Natural killer cell treated with Interleukin-12 subunit alpha and Interleukin-12 subunit beta and Interleukin-15 and Interleukin-18, amount 100 ng/mL, for 72 hours (primary cell): ENCODE measurements at regions not wholly inside any gene's neighbourhood (a gene's known extent, or its start where the extent isn't known, plus 50 kb on each side); places are given as distances from the start of the nearest gene placed in this dataset.

Experiments
- ATAC-seq, 2 donors: fragments of 150-1000 bp; cut with Tn5 transposase in 1 of 2; sonication (Bioruptor Pico), chemical (Tn5 transposase) in 1 of 2; 2 replicates each; pipeline ENCODE4 v1.10.0; 2021
- DNase-seq: peaks from one replicate; pipeline ENCODE4 v3.0.0; 2022; ENCODE audit warnings: low spot score
- H3K27ac Mint-ChIP-seq, 2 donors: 1 replicate in 1 of 2; 2 replicates in 1 of 2; pipeline ENCODE4 v1.8.0; 2022; ENCODE audit warnings: mixed read lengths in 2 of 2, mild to moderate bottlenecking in 1 of 2, moderate library complexity in 1 of 2
- H3K27me3 Mint-ChIP-seq, 2 donors: 1 replicate in 1 of 2; 2 replicates in 1 of 2; pipeline ENCODE4 v1.8.0; 2022; ENCODE audit warnings: mixed read lengths in 2 of 2
- H3K36me3 Mint-ChIP-seq: one replicate; pipeline ENCODE4 v1.8.0; 2022; ENCODE audit warnings: mixed read lengths
- H3K4me1 Mint-ChIP-seq, 2 donors: 1 replicate in 1 of 2; 2 replicates in 1 of 2; pipeline ENCODE4 v1.8.0; 2022; ENCODE audit warnings: low read depth in 2 of 2, mixed read lengths in 2 of 2, mild to moderate bottlenecking in 1 of 2
- H3K4me3 Mint-ChIP-seq: one replicate; pipeline ENCODE4 v1.8.0; 2022; ENCODE audit warnings: mixed read lengths
- H3K9me3 Mint-ChIP-seq: 2 replicates; pipeline ENCODE4 v1.8.0; 2022; ENCODE audit warnings: mixed read lengths

- Mint-ChIP-seq H3K36me3 (no peaks in the 10 kb centered on the region), H3K4me1 (no peaks in the 10 kb centered on the region), H3K4me3 (no peak overlapping the region), H3K27me3 (no peaks in the 10 kb centered on the region), H3K27ac (no peak overlapping the region), H3K9me3 (peaks cover 8% of the 10 kb centered on the region)
- ATAC-seq = no peak
- no peak for DNase-seq
These were observed 353.2 kb downstream of the PDHA2 start for GRCh38 chr4:96193061-96193460.

GRCh38 chr4:96194993-96195392, 355.1 kb downstream of the PDHA2 start:
- ATAC-seq (no peak), DNase-seq (no peak)
- Mint-ChIP-seq H3K27me3 (no peaks in the 10 kb centered on the region), H3K4me3 (no peak overlapping the region), H3K36me3 (no peaks in the 10 kb centered on the region), H3K9me3 (peaks cover 8% of the 10 kb centered on the region), H3K4me1 (no peaks in the 10 kb centered on the region), H3K27ac (no peak overlapping the region)

DNA sequence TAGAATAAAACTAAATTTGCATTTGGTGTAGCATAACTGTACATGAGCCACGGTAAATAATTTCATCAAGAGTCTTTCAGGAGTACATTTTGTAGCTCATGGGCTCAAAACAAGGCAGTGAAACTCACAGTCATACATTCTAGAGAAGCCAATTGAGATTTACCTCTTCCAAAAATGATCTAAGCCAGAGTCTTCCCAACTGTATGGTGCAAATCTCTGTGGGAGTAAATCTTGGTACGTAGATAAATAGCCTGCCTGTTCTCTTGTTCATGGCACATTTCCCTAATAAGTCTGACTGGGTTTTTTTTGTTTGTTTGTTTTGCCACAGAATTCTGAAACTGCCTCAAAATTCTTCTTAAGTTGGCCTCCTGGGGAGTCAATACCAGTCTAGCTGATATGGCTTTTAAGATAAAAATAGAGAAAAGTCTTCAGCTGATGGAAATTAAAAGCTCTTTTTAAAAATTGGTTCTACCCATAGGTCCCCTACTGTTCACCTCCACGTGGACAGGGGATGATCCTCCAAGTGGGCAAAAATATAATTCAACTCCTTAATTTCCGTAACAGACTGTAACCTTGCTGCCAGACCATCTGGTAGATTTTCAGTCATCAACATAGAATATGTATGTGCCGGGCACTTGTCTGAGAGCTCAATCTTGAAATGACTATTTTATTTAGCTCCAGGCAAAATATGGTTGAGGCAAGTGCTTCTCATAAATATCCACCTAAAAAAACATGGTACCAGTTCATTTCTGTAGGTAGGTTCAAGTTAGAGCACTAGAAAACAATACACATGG, 365.4 kb downstream of the PDHA2 start:
- DNase-seq = no peak
- no peak overlapping the region for H3K27ac Mint-ChIP-seq
- ATAC-seq = no peak
- H3K4me3 Mint-ChIP-seq = no peak overlapping the region
- H3K4me1 Mint-ChIP-seq = no peaks in the 10 kb centered on the region
- H3K36me3 Mint-ChIP-seq = no peaks in the 10 kb centered on the region
- no peaks in the 10 kb centered on the region for H3K9me3 Mint-ChIP-seq
- H3K27me3 Mint-ChIP-seq = no peaks in the 10 kb centered on the region

DNA sequence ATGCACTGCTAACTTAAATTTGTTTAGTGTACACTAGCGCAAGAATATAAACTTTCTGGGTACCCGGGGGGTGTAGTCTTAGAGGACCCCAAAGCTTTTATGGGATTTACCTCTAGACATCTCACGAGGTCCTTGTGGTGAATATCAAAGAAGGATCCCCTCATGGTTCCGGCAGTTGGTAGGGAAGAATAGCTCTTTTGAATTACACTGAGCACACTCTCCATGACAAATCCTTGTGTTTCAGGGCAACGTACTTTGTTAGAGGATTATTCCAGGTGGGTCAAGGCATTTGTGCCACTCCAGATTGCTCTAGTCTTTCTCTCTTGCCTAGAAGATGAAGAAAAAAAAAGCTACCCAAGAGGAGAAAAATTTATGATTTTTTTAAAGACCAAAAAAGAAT, 387.6 kb downstream of the PDHA2 start:
- Mint-ChIP-seq H3K27ac (no peak overlapping the region), H3K27me3 (no peaks in the 10 kb centered on the region), H3K9me3 (peaks cover 11% of the 10 kb centered on the region), H3K4me3 (no peak overlapping the region), H3K36me3 (peaks cover 6% of the 10 kb centered on the region), H3K4me1 (no peaks in the 10 kb centered on the region)
- ATAC-seq (no peak), DNase-seq (no peak)

DNA sequence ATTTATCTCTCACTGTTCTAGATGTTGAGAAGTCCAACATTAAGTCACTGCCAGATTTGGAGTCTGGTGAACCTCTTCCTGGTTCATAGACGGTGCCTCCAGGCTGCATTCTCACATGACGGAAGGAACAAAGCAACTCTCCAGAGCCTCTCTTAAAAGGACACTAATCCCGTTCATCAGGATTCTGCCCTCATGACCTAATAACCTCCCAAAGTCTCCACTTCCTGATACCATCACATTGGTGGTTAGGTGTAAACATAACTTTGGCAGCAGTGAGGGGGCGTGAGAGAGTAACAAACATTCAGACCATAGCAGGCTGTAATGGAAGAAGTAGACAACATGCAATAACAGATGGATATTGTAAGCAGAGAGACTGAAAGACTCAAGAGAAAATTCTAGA, 388.6 kb downstream of the PDHA2 start:
- Mint-ChIP-seq H3K27me3 (no peaks in the 10 kb centered on the region), H3K4me3 (no peak overlapping the region), H3K9me3 (peaks cover 11% of the 10 kb centered on the region), H3K27ac (no peak overlapping the region), H3K4me1 (no peaks in the 10 kb centered on the region), H3K36me3 (peaks cover 6% of the 10 kb centered on the region)
- ATAC-seq (no peak), DNase-seq (no peak)

DNA sequence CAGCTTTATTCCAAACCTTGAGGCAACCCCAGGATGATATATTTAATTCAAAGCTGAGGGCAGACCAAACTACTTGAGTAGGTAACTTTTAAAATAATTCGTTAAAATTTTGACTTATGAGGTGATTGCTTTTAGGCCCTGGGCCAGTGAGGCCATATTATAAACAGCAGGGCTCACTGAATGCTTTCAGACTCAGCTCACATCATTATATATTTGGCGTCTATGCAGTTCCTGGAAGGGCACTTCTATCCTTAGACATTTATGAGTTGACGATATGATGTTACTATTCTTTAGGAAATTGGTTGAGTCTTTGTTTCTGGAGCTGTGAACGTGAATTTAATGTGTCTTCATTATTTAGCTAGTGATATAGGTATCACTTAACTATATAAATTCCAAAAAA, 400.1 kb downstream of the PDHA2 start:
- DNase-seq (no peak), ATAC-seq (no peak)
- Mint-ChIP-seq H3K27me3 (no peaks in the 10 kb centered on the region), H3K9me3 (peaks cover 9% of the 10 kb centered on the region), H3K4me3 (no peak overlapping the region), H3K36me3 (no peaks in the 10 kb centered on the region), H3K4me1 (no peaks in the 10 kb centered on the region), H3K27ac (no peak overlapping the region)

DNA sequence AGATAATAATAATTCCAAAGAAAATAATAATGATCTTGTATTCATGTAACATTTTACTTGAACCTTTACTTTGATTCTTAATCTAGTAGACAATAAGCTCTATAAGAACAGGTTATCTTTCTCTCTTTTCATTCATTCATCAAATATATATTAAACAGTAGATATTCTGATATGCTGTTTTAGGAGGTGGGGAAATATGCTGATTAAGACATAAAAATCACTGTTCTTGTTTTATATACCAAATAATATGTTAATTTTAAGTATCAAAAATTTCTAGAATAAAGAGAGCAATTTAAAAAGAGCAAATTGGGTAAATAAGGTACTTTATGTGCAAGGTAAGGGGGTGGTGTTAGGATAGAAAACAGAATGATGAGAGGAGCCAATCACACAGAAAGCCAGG, 401.9 kb downstream of the PDHA2 start:
- H3K9me3 Mint-ChIP-seq = peaks cover 9% of the 10 kb centered on the region
- H3K4me1 Mint-ChIP-seq = no peaks in the 10 kb centered on the region
- no peak overlapping the region for H3K27ac Mint-ChIP-seq

GRCh38 chr4:96247096-96247495, 407.2 kb downstream of the PDHA2 start:
- ATAC-seq (no peak), DNase-seq (no peak)
- no peaks in the 10 kb centered on the region for H3K36me3 Mint-ChIP-seq
- no peaks in the 10 kb centered on the region for H3K27me3 Mint-ChIP-seq
- no peak overlapping the region for H3K4me3 Mint-ChIP-seq
- H3K27ac Mint-ChIP-seq = no peak overlapping the region
- peaks cover 10% of the 10 kb centered on the region for H3K9me3 Mint-ChIP-seq
- H3K4me1 Mint-ChIP-seq = no peaks in the 10 kb centered on the region

More for the DNA sequence above, 401.9 kb downstream of the PDHA2 start:
- H3K27me3 Mint-ChIP-seq = no peaks in the 10 kb centered on the region
- DNase-seq (no peak), ATAC-seq (no peak)
- no peak overlapping the region for H3K4me3 Mint-ChIP-seq
- no peaks in the 10 kb centered on the region for H3K36me3 Mint-ChIP-seq

DNA sequence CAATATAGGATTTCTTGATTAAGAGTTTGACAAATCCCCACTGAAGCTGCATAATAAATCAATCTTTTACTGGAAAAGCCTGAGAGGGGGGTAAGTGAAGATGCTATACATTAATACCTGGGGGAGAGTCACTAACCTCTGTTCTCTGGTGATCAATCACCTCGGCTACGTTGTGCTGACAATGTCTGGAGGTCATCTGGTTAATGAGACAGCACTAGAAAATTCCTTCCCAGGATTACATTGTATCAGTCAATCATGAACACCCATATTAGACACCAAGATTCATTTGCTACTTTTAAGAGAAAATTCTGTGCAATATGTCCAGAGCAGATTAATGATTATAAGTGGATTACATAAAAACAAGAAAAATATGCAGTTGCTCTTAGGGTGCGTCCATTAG, 408.3 kb downstream of the PDHA2 start:
- Mint-ChIP-seq H3K4me1 (no peaks in the 10 kb centered on the region), H3K4me3 (no peak overlapping the region)

GRCh38 chr4:96260064-96260682, 420.3 kb downstream of the PDHA2 start:
- Mint-ChIP-seq H3K4me1 (peaks cover 0 to 2% of the 10 kb centered on the region in 2 donors), H3K27ac (no peak overlapping the region), H3K36me3 (no peaks in the 10 kb centered on the region), H3K27me3 (no peaks in the 10 kb centered on the region), H3K9me3 (no peaks in the 10 kb centered on the region), H3K4me3 (no peak overlapping the region)
- no peak for ATAC-seq
- no peak for DNase-seq

More for the DNA sequence above, 408.3 kb downstream of the PDHA2 start:
- no peaks in the 10 kb centered on the region for H3K27me3 Mint-ChIP-seq
- H3K27ac Mint-ChIP-seq = no peak overlapping the region
- H3K9me3 Mint-ChIP-seq = peaks cover 7% of the 10 kb centered on the region
- ATAC-seq = no peak
- DNase-seq = no peak
- H3K36me3 Mint-ChIP-seq = no peaks in the 10 kb centered on the region

GRCh38 chr4:96262057-96262456, 422.2 kb downstream of the PDHA2 start:
- Mint-ChIP-seq H3K4me1 (peaks cover 0 to 2% of the 10 kb centered on the region in 2 donors), H3K4me3 (no peak overlapping the region), H3K27ac (no peak overlapping the region), H3K9me3 (no peaks in the 10 kb centered on the region), H3K36me3 (no peaks in the 10 kb centered on the region), H3K27me3 (no peaks in the 10 kb centered on the region)
- ATAC-seq (no peak), DNase-seq (no peak)

DNA sequence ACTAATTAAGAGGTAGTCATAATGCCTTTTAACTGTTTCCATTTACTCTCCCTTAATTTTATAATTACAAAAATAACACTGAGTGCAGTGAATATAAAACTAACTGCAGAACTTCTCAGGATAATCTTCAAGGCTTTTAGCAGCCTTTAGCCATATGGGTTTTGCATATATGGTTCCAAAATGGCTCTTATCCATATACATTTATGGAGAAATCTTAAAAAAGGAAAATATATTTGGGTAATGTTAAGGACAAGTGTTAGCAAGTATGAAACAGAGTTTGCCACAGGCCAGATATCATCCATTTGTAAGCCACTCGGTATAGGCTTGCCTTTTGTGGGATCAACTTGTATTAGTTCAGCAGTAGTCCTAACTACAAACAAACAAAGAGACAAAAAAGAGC, 423.4 kb downstream of the PDHA2 start:
- Mint-ChIP-seq H3K4me1 (peaks cover 0 to 2% of the 10 kb centered on the region in 2 donors), H3K36me3 (no peaks in the 10 kb centered on the region), H3K27me3 (no peaks in the 10 kb centered on the region), H3K27ac (no peak overlapping the region), H3K9me3 (peaks cover 7% of the 10 kb centered on the region), H3K4me3 (no peak overlapping the region)
- ATAC-seq (no peak), DNase-seq (no peak)

- DNase-seq (no peak), ATAC-seq (no peak)
- peaks cover 0 to 2% of the 10 kb centered on the region in 2 donors for H3K4me1 Mint-ChIP-seq
- no peak overlapping the region for H3K27ac Mint-ChIP-seq
- peaks cover 7% of the 10 kb centered on the region for H3K9me3 Mint-ChIP-seq
- no peaks in the 10 kb centered on the region for H3K36me3 Mint-ChIP-seq
- H3K4me3 Mint-ChIP-seq = no peak overlapping the region
- no peaks in the 10 kb centered on the region for H3K27me3 Mint-ChIP-seq
These were observed 425.1 kb downstream of the PDHA2 start for GRCh38 chr4:96264941-96265463.

GRCh38 chr4:96293806-96294205, 453.9 kb downstream of the PDHA2 start:
- H3K4me3 Mint-ChIP-seq = no peak overlapping the region
- no peak overlapping the region for H3K27ac Mint-ChIP-seq
- ATAC-seq (no peak), DNase-seq (no peak)
- H3K36me3 Mint-ChIP-seq = no peaks in the 10 kb centered on the region
- H3K4me1 Mint-ChIP-seq = no peaks in the 10 kb centered on the region
- peaks cover 3% of the 10 kb centered on the region for H3K9me3 Mint-ChIP-seq
- no peaks in the 10 kb centered on the region for H3K27me3 Mint-ChIP-seq
